OCI-LY7 (cell line): ENCODE measurements at regions not wholly inside any gene's neighbourhood (a gene's known extent, or its start where the extent isn't known, plus 50 kb on each side); places are given as distances from the start of the nearest gene placed in this dataset.

Source experiments
- BruUV-seq: library from RNA; stranded (reverse); fragments of 400-500 nt; replicated peaks from 2 replicates; lab custom pipeline; 2021; lab: Mats Ljungman, UMichigan
- CTCF ChIA-PET: fragments of 300-600 bp; sonication (Branson Sonifier 250); formaldehyde crosslinking; loops from one replicate; lab custom pipeline; 2022; ENCODE audit warnings: antibody characterized with exemption; ENCODE audit not compliant: unreplicated experiment; lab: Charles Lee
- POLR2A ChIA-PET: fragments of 300-600 bp; sonication (Branson Sonifier 250); formaldehyde crosslinking; loops from one replicate; lab custom pipeline; 2022; ENCODE audit warnings: antibody characterized with exemption; lab: Charles Lee
- DNase-seq: peaks from one replicate; pipeline ENCODE4 v3.0.0-alpha.2; 2015; ENCODE audit warnings: low spot score
- H2AFZ ChIP-seq: fragments of 200-600 bp; sonication (generic), shearing (Covaris generic); 2 replicates; pipeline ENCODE4 v1.6.1; 2014; ENCODE audit warnings: mild to moderate bottlenecking, antibody characterized with exemption, low read length, moderate library complexity
- H3K27ac ChIP-seq: fragments of 200-600 bp; sonication (generic); 2 replicates; pipeline ENCODE4 v1.5.1; 2014; ENCODE audit warnings: mixed run types, low read depth, mild to moderate bottlenecking, moderate library complexity, low read length, inconsistent platforms; ENCODE audit not compliant: poor library complexity, severe bottlenecking
- H3K36me3 ChIP-seq: fragments of 200-600 bp; sonication (generic); 2 replicates; pipeline ENCODE4 v1.6.1; 2014; ENCODE audit warnings: mild to moderate bottlenecking, antibody characterized with exemption, low read length, moderate library complexity, mixed read lengths; ENCODE audit not compliant: insufficient read depth
- H3K4me1 ChIP-seq: fragments of 200-600 bp; sonication (generic); 2 replicates; pipeline ENCODE4 v1.5.1; 2014; ENCODE audit warnings: mild to moderate bottlenecking, low read length; ENCODE audit not compliant: insufficient read depth, poor library complexity, severe bottlenecking
- H3K4me2 ChIP-seq: fragments of 200-600 bp; sonication (generic); 2 replicates; pipeline ENCODE4 v1.6.1; 2014; ENCODE audit warnings: mild to moderate bottlenecking, low read length
- H3K4me3 ChIP-seq: fragments of 200-600 bp; sonication (generic); 2 replicates; pipeline ENCODE4 v1.5.1; 2014; ENCODE audit warnings: mild to moderate bottlenecking, low read depth, low read length; ENCODE audit not compliant: poor library complexity, severe bottlenecking
- H3K79me2 ChIP-seq: fragments of 200-600 bp; sonication (generic); 2 replicates; pipeline ENCODE4 v1.6.1; 2016; ENCODE audit warnings: low read depth, mild to moderate bottlenecking, low read length, moderate library complexity, mixed read lengths; ENCODE audit not compliant: insufficient read depth
- H3K9me2 ChIP-seq: fragments of 200-600 bp; sonication (generic); 2 replicates; pipeline ENCODE4 v1.6.1; 2016; ENCODE audit warnings: mild to moderate bottlenecking, low read length, mixed read lengths; ENCODE audit not compliant: insufficient read depth
- H3K9me3 ChIP-seq: fragments of 200-600 bp; sonication (generic); 2 replicates; pipeline ENCODE4 v1.6.1; 2014; ENCODE audit warnings: mild to moderate bottlenecking, mixed run types, low read length, mixed read lengths
- H4K20me1 ChIP-seq: fragments of 200-600 bp; sonication (generic); 2 replicates; pipeline ENCODE4 v1.6.1; 2014; ENCODE audit warnings: mild to moderate bottlenecking, antibody characterized with exemption, low read length, moderate library complexity, mixed read lengths; ENCODE audit not compliant: insufficient read depth
- EZH2phosphoT487 ChIP-seq: fragments of 200-600 bp; sonication (generic); IDR thresholded peaks from 2 replicates; pipeline ENCODE4 v1.6.1; 2018; ENCODE audit warnings: low read depth, borderline replicate concordance, mild to moderate bottlenecking, mixed run types, antibody characterized with exemption, low read length, moderate library complexity, mixed read lengths
- intact Hi-C: fragments of 100-400 bp; cut with micrococcal nuclease; formaldehyde crosslinking; loops from one replicate; pipeline ENCODE4 v1.10.0; 2022; ENCODE audit not compliant: unreplicated experiment
- TF ChIP-seq, protein P1 (sequence below): fragments of 200-600 bp; sonication (generic); conservative IDR thresholded peaks from 2 replicates; pipeline ENCODE4 v1.5.1; 2014; ENCODE audit warnings: mild to moderate bottlenecking, antibody characterized with exemption, low read length, moderate library complexity, mixed read lengths

DNA sequence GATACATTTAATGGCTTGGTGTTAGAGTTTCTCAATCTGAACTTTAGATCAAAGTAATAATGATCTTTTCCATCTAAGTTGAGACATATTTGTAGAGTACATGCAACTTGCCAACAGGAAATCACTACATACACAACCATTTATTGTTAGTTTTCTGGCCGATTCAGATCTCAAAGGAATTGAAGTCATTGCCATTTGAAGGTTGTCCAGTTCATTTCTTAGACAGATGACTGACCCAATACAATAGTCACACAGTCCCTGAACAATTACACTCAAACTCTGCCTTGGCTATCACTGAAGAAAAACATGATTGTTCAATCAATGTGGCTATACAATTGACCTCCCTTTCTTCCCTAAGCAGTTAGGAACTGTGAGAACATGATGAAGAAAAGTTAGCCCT, 753.2 kb upstream of the RIOK2 start:
- no peaks in the 10 kb centered on the region for H3K36me3 ChIP-seq
- H3K27ac ChIP-seq, result no peak overlapping the region
- POLR2A ChIA-PET, result no interaction called here
- H3K79me2 ChIP-seq, result no peaks in the 10 kb centered on the region
- intact Hi-C loops, result no loop called here
- H2AFZ ChIP-seq, result no peak overlapping the region
- BruUV-seq, result no TSS peak
- CTCF ChIA-PET, result no interaction called here
- no peaks in the 10 kb centered on the region for H3K4me1 ChIP-seq
- H3K9me2 ChIP-seq, result no peaks in the 10 kb centered on the region
- H3K4me3 ChIP-seq, result no peak overlapping the region
- H4K20me1 ChIP-seq, result no peaks in the 10 kb centered on the region
- DNase-seq, result no peak
- H3K4me2 ChIP-seq, result no peak overlapping the region
- no peaks in the 10 kb centered on the region for H3K9me3 ChIP-seq
- no peak for TF ChIP-seq EZH2phosphoT487
- TF ChIP-seq, protein P1, sequence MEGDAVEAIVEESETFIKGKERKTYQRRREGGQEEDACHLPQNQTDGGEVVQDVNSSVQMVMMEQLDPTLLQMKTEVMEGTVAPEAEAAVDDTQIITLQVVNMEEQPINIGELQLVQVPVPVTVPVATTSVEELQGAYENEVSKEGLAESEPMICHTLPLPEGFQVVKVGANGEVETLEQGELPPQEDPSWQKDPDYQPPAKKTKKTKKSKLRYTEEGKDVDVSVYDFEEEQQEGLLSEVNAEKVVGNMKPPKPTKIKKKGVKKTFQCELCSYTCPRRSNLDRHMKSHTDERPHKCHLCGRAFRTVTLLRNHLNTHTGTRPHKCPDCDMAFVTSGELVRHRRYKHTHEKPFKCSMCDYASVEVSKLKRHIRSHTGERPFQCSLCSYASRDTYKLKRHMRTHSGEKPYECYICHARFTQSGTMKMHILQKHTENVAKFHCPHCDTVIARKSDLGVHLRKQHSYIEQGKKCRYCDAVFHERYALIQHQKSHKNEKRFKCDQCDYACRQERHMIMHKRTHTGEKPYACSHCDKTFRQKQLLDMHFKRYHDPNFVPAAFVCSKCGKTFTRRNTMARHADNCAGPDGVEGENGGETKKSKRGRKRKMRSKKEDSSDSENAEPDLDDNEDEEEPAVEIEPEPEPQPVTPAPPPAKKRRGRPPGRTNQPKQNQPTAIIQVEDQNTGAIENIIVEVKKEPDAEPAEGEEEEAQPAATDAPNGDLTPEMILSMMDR, result no peak

DNA sequence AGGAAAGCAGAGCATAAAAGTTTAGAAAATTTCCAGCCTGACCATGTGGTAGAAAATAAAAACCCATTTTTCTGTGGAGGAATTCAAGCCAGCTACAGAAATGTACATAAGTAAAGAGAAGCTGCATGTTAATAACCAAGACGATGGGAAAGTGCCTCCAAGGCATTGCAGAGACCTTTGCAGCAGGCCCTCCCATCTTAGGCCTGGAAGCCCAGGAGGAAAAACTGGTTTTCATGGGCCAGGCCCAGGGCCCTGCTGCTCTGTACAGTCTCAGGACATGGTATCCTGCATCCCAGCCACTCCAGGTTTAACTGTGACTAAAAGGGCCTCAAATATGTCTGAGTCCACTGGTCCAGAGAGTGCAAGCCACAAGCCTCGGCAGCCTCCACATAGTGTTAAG, 754.8 kb upstream of the RIOK2 start:
- no peaks in the 10 kb centered on the region for H3K9me2 ChIP-seq
- intact Hi-C loops, result no loop called here
- no peaks in the 10 kb centered on the region for H3K9me3 ChIP-seq
- no peak overlapping the region for H3K4me3 ChIP-seq
- H2AFZ ChIP-seq, result no peak overlapping the region
- no peak for DNase-seq
- H3K4me2 ChIP-seq, result no peak overlapping the region
- H3K36me3 ChIP-seq, result no peaks in the 10 kb centered on the region
- TF ChIP-seq, protein P1, result no peak
- no peak for TF ChIP-seq EZH2phosphoT487
- ChIA-PET CTCF (no interaction called here), POLR2A (no interaction called here)
- no peaks in the 10 kb centered on the region for H4K20me1 ChIP-seq
- H3K27ac ChIP-seq, result no peak overlapping the region
- H3K79me2 ChIP-seq, result no peaks in the 10 kb centered on the region
- no TSS peak for BruUV-seq
- H3K4me1 ChIP-seq, result no peaks in the 10 kb centered on the region

DNA sequence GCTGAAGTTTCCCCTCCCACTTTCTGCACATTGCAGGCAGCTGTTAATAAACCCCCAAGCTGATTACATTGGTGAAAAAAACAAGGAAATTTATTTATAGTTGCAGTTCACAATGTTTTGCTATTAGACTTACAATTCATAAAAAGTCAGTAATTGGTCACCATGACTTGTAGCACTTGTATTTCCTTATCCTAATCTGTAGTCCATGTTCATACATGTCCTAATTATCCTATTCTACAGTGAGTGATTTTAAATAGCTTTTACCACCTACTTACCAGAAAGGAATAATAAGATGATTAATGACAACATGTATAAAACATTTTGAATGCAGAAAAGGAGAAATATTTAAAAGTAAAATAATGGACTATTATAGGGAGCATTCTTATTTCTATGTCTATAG, 760.0 kb upstream of the RIOK2 start:
- no peaks in the 10 kb centered on the region for H3K4me1 ChIP-seq
- no peaks in the 10 kb centered on the region for H4K20me1 ChIP-seq
- H3K79me2 ChIP-seq, result no peaks in the 10 kb centered on the region
- no peaks in the 10 kb centered on the region for H3K9me2 ChIP-seq
- no peaks in the 10 kb centered on the region for H3K9me3 ChIP-seq
- no peak overlapping the region for H2AFZ ChIP-seq
- H3K27ac ChIP-seq, result no peak overlapping the region
- no peak for TF ChIP-seq EZH2phosphoT487
- TF ChIP-seq, protein P1, result no peak
- CTCF ChIA-PET, result no interaction called here
- POLR2A ChIA-PET, result no interaction called here
- DNase-seq, result no peak
- H3K4me3 ChIP-seq, result no peak overlapping the region
- intact Hi-C loops, result no loop called here
- no peak overlapping the region for H3K4me2 ChIP-seq
- H3K36me3 ChIP-seq, result no peaks in the 10 kb centered on the region
- no TSS peak for BruUV-seq
